ENCODE measurements at regions not wholly inside any gene's neighbourhood (a gene's known extent, or its start where the extent isn't known, plus 50 kb on each side); places are given as distances from the start of the nearest gene placed in this dataset.

GRCh38 chr2:129769185-129769991 lies 210.1 kb upstream of the RAB6C start:
- no peak for TF ChIP-seq CTCF (IDR thresholded peaks at IDR 0.05; ENCODE audit: low read depth, low read length, poor library complexity, severe bottlenecking)
- TF ChIP-seq EZH2phosphoT487 (IDR thresholded peaks at IDR 0.05; ENCODE audit: borderline replicate concordance, low read length): no peak

All from DOHH2 (cell line).